HG02798 (cell line): ENCODE measurements at regions not wholly inside any gene's neighbourhood (a gene's known extent, or its start where the extent isn't known, plus 50 kb on each side); places are given as distances from the start of the nearest gene placed in this dataset.

Experiments
- ATAC-seq: cut with Tn5 transposase; IDR thresholded peaks from one replicate; pipeline ENCODE4 v1.9.1; 2021; ENCODE audit warnings: mild to moderate bottlenecking; ENCODE audit not compliant: unreplicated experiment, poor library complexity

DNA sequence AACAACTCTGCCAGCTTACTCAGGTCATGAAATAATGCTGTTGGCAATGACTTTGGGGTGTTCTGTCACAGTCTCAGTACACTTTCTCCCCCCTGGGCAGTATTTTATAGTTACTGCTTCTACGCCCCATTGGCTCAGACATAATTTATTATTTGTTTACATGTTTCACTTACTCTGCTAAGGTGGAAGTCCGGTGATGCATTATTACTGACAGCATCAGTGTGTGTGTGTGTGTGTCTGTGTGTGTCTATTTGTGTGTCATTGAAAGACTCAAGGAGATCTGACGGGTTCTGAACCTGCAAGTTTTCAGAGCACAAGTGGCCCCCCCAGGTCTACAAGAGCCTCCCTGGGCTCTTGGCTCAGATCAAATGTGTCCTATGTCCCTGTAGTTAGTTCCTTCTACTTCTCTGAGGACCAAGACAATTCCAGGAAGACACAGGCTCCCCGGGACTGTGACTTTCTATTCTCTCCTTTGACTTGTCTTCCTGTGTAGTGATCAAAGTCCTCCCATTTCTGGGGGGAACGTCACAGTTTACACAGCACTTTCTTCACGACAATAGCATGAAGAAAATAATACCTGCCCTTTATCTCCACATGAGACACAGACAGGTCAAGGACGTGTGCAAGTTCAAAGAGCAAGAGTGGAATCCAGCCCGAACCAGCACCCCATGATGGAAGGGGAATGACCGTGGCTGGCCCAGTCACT, 283.7 kb upstream of the GATB start:
- ATAC-seq: no peak

DNA sequence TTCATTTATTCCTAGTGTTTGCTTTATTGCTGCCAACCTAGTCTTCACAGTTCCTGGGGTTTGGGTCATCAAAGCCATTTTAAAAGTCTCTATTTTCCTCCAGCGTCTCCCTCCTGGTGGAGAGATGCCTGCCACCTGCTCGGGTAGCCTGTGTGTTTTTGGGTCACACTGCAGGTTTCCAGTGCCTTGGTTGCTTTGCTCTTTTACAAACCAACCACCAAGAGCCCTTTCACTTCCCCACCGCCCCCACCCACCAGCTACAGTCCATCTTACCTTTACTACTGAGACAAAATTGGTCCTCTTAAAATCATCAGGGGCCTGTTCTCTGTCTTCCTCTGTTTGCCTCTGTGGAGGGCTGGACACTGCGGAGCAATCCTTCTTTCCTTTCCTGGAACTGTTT, 280.5 kb upstream of the GATB start:
- no peak for ATAC-seq

DNA sequence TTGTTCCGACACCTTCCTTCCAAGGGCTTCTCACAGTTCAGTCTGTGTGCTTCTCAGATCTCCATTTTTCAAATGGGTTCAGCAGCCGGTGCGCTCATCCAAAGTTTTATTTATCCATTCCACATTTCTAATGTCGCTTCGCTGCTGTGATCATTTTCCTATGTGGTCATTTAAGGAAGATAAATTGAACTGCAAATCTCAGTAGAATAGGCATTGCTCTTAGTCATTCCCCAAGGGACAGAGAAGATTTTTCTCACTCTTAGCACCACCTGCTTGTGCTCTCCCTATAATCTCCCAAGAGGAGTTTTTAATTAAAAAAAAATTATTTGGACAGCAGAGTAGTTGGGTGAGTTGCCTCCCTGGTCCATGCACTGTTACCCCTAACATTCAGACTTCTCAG, 278.9 kb upstream of the GATB start:
- ATAC-seq: no peak

DNA sequence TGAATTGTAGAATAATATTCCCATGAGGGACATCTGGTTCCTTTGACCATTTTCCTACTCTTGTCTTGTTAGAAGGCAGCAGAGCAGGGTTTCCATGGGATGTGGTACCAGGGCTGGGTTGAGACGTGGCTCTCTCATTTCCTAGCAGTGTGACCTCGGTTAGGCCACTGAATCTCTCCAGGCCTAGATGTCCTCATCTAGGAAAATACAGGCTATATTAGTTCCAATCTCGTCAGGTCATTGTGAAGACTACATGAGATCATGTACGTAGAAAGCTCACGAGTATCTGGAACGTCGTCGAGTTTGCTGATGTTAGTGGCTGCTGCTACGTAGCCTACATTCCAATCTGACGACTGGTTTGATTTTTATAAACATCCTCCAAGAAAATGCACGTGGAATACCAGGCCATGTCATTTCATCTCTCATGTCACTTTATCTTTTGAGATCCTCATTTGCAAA, 278.2 kb upstream of the GATB start:
- no peak for ATAC-seq

DNA sequence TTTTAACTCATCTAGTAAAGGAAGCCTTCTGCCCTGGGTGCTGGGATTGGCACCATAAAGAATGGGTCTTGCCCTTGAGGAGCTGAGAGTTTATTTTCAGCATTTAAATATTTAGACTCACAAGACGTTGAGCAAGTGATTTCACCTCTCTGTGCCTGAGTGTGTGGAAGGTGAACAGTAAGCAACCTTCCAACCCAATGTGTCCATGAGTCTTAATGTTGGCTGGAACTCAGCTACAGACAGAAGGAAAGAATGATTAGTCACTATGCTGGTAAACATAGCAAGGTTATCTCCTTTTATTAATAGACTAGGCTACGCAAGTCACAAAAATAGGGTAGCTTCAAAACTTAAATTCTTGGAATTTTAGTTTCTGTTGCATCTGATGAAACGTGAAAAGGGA, 277.4 kb upstream of the GATB start:
- ATAC-seq: no peak

DNA sequence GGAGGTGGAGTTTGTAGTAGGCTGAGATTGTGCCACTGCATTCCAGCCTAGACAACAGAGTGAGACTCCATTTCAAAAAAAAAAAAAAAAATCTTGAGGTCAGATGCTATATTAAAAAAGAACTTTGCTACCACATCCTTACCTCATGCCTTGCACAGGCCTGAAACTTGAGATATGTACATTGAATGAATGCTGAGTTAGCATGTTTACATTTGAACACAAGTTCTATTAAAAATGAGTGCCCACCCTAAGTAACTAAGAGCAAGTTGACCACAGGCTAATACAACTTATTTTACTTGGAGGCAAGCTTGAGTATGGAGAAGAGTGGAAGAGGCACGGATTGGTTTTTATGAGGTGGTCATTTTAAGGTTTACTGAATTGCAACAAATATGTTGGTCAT, 276.6 kb upstream of the GATB start:
- no peak for ATAC-seq

DNA sequence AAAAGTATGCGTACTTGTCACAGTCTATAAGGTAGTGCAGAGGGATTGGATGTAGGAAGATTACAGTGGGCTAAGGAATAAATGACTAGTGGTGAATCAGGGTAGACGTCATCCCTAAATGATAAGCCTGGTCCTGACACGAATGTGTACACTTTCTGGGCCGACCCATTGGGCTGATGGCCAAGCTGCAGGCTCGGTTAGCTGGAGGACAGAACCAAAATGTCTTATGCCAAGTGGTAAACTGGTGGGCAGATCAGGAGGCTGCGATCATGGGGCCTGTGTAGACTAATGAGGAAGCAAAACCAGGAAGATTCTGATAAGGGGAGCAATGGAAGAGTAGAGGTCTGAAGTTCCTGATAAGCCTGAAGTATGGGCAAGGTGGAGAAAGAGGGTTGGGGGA, 272.8 kb upstream of the GATB start:
- no peak for ATAC-seq

DNA sequence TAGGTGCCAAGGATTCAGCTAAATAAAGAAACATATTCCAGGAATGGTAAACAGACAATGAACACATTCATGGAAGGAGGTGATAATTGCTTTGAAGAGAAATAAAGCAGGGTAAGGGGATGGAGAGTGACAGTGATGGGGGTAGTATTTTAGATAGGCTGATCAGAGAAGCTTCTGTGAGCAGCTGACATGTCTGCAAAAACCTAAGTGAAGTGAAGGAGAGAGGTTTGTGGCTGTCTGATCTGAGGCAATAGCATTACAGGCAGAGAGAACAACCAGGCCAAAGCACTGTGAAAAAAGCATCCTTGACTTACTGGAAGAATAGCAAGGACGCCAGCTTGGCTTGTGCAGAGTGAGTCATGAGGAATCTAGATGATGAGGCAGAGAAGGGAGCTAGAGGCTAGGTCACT, 271.9 kb upstream of the GATB start:
- no peak for ATAC-seq

DNA sequence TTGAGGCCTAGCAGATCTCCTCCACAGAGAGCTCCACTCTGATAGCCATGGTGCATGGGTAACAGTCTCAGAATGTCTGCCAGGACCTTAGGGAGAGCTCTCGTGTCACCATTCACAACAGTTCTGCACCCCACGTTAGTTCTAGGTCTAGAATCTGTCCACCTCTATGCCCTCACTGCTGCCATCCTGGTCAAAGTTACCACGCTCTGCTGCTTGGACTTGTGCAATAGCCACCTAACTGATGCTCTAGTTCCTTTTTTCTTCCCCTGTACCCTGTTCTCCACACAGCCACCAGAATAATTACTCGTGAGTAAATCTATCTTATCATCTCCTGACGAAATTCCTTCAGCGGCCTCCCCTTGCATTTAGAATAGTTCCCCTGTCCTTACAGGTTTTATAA, 268.8 kb upstream of the GATB start:
- no peak for ATAC-seq

DNA sequence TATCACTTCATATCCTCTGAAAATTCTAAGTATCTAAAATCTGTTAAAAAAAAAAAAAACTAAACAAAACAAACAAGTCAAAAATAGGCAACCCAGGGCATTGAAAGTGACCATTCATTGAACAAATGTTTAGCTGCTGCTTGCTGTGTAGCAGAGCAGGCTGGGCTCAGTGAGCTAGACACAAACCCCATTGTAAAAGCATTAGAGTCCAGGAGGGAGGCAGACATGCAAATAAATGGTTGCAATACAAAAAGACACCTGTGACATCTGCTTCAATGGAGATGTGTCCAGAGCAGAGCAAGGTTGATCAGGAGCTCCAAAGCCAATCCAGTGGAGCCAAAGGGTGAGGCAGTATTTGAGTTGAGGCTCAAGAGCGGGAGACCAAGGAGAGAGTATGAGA, 267.3 kb upstream of the GATB start:
- peak; percentile 64 for ATAC-seq

DNA sequence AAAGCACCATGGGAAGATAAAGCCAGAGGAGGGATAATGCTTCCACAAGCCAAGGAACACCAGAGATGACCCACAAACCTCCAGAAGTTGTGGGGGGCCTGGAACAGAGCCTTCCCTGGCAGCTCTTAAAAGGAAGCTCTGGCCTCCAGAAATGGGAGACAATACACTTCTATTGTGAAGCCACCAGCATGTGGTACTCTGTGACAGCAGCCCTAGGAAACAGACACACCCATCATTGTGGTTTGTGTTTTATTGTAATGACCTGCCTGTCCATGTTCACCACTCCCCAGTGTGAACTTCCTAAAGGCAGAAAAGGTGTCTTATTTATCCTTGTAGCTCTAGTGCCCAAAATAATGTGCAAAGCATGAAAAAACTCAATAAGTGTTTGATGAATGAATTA, 264.1 kb upstream of the GATB start:
- ATAC-seq: no peak

DNA sequence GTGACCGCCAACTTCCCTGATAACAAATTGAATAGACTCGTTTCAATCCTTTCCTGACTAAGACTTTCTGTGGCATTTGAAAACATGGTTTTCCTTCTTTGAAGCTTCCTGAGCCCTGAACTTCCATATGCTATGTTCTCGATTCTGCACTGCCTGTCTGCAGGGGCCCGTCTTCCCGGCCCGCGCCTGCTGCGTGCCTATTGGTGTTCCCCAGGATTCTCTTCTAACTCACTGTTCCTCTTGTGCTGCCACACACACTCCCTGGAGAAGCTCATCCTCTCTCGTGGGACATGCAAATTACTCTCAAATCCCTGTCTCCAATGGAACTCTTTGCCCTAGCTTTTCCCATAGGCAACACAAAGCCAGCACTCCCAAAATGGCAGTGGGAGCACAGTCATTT, 262.9 kb upstream of the GATB start:
- ATAC-seq: no peak

DNA sequence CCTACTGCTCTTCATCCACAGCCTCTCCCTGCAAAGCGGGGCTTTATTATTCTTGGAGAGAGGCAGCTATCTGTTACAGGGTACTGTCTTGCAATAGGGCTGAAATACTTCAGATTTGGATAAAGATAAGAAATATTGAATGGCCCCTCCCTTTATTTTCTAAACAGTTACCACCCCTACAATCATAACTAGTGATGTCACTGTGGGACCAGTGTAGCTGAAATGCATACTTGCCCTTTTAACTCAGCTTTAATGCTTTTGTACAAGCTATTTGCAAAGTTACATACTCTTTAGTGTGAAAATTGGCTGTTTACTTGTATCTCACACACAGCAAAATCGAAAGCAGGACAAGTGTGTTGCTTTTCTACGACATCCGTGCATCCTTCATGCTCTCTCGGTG, 261.7 kb upstream of the GATB start:
- no peak for ATAC-seq

DNA sequence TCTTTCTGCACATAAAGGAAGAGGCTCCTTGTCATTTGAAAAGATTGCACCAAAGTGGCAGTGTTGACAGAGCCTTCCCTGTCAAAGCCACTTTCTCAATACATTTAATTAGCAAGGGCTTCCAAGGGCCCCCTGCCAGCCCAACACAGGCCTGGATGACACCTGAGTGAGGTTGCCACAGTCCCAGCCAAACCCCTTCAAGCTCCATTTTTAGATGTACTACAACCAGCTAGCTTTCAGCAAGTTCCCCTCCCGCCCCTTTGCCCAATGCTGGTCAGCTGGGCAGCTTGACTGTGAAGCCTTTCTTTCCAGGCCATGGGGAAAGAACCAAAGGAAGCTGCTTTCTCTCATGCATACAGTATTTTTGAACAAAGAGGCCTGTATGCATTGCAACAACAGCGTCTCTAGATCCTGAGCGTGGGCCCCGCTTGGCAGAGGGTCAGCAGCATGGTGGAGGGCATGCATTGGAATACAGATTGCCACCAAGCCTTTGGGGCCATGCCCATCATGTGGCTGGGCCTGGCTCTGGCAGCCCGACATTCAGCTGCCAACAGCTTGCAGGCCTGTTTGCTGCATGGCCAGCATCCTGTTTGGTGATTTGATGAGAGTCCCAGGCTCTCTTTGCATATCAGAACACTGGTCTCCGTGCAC, 261.1 kb upstream of the GATB start:
- ATAC-seq: no peak

DNA sequence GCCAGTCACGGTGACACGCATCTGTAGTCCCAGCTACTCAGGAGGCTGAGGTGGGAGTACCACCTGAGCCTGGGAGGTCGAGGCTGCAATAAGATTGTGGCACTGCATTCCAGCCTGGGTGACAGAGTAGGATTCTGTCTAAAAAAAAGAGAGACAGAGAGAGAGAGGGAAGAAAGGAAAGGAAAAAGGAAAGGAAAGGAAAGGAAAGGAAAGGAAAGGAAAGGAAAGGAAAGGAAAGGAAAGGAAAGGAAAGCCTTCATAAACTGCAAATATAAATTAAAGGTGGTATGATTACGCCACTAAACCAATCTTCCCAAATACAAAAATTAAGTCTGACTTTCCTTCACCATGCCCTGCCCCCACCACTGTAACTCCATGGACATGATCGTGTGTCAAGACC, 259.3 kb upstream of the GATB start:
- ATAC-seq: no peak

DNA sequence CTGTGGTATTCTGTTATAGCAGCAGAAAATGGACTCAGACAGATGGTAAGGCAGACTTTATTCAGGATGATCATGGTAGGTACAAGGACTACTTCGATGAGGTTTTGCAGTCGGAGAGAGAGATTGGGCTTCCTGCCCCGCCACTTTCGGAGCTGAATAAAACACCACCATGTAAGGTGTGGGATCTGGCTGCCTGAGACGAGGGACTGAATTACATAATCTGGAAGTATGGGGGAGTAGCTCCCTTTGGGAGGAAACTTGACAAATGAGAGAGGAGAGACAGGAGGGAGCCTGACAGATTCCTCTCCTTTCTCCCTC, 255.5 kb upstream of the GATB start:
- no peak for ATAC-seq

DNA sequence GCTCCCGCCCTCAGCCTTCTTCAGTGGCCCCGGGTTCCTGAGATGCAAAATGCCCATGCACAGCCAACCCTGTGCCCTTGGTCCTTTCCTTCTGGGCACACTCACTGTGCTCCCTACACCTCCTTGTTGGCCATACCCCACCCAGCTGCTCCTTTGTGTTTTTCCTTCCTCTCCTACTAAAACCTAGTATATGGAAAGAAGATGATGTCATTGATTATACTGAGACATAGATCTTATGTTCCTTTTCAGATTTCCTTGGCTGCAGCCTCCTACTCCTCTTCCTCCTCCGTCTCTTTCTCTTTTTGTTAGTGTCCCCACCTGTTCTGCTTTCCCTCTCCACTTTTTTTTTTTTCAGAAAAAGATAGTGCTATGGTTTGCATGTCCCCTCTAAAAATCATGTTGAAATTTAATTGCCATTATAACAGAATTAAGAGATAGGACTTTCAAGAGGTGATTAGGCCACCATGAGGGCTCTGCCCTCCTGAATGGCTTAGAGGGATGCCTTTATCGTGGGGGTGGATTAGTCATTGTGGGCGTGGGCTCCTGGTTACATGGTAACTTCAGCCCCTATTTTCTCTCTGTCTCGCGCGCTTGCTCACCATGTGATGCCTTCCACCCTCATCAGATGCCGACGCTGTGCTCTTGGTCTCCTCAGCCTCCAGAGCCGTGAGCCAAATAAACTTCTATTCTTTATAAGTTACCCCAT, 254.9 kb upstream of the GATB start:
- ATAC-seq: no peak

DNA sequence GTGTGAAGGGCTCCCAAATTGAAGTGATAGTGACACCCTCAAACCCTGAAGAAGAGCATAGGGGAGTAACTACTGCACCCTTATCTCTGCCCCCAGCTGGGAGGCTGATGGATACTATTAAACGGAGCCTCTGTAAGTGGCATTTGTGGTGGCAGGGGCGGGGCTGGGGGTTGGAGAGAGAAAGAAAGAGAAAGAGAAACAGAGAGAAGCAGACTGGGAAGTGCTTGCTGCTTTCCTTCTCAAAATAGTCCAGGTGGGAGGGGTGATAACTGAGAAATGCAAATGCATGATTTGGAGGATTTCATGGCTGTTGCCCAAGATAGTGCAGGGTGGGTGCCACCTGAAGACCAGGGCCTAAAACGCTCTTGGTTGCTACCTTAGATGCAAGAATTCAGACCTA, 253.5 kb upstream of the GATB start:
- ATAC-seq: peak; percentile 94

DNA sequence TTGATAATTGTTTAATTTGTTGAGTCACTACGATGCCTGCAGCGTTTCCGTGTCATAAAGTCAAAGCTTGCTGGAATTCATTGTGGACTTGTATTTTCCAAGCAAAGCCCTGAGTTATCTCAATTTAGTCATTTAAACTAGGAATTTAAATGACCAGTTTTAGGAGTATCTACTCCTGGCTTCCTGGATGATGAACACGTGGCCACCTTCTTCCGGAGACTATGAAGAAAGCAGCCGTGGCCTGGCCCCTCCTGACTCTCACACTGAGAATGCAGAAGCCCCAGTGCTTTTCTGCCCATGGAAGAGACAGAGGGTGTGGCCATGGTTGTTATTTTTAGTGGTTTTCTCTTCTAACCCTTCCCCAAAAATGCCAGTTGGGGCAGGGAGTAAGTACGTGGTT, 250.7 kb upstream of the GATB start:
- ATAC-seq: no peak

DNA sequence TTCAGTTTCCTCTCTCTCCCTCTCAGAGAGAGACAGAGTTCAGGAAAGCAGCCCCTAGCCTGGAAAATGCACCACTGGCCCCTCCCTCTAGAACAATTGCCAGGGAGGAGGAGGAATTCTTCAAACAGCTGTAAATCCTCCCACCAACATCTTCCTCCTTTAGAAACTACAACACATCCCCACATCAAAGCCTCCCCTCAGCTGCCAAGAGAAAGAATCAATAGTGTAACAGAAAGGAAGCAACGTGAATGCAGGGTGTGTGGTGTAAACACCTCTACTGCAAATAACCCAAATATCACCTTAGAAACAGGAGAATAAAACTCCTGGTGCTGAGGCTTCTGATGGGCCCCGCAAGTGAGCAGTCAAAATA, 249.9 kb upstream of the GATB start:
- ATAC-seq: no peak

DNA sequence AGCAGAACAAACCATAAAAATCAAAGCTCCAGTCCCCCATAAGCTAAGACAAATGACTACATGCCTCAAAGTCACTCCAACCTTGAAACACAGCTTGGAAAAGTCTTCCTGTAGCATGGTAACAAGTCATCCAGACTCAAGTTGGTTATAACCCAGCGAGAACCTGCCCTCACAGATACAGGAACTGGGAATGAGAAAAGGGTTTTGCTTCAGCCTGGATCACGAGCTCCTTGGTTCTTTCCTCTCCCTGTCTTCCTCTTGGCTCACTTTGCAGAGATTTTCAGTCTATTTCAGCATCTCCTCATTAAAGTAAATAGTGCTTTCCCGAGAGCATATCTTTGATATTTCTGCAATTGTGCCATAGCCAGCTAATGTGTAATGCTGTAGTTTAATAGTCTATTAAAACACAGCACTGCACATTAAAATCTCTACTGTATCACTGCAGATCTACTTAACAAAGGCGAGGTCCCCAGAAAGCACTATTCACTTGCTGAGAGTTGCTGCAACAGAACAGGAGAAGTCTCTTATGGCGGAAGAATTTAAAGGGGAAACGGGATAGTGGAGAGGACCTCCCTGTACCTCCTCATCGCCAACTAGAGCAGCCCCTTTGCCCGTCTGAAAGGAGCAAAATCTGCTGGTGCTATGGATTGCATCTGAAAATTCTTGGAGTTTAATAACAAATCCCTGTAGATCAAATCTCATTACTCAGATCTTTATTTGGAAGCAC, 249.3 kb upstream of the GATB start:
- no peak for ATAC-seq
